HEK293 (cell line): ENCODE measurements at regions not wholly inside any gene's neighbourhood (a gene's known extent, or its start where the extent isn't known, plus 50 kb on each side); places are given as distances from the start of the nearest gene placed in this dataset.

ENCODE experiments used
- GLIS1 ChIP-seq: fragments of 450-650 bp; formaldehyde crosslinking; IDR thresholded peaks from 2 replicates; pipeline ENCODE4 v1.5.1; 2016; ENCODE audit warnings: missing biosample characterization, missing genetic modification characterization
- REST ChIP-seq: fragments of 450-650 bp; formaldehyde crosslinking; IDR thresholded peaks from 2 replicates; pipeline ENCODE4 v1.5.1; 2016; ENCODE audit warnings: missing biosample characterization, missing genetic modification characterization
- ZNF24 ChIP-seq: fragments of 450-650 bp; formaldehyde crosslinking; IDR thresholded peaks from 2 replicates; pipeline ENCODE4 v1.5.1; 2016; ENCODE audit warnings: missing biosample characterization, missing genetic modification characterization
- TF ChIP-seq, protein P1 (sequence below): fragments of 450-650 bp; formaldehyde crosslinking; IDR thresholded peaks from 2 replicates; pipeline ENCODE4 v1.5.1; 2016; ENCODE audit warnings: missing biosample characterization, missing genetic modification characterization
- TF ChIP-seq, protein P2 (sequence below): fragments of 450-650 bp; formaldehyde crosslinking; optimal IDR thresholded peaks from 2 replicates; pipeline ENCODE3; 2016; ENCODE audit warnings: missing biosample characterization, mild to moderate bottlenecking, missing genetic modification characterization

DNA sequence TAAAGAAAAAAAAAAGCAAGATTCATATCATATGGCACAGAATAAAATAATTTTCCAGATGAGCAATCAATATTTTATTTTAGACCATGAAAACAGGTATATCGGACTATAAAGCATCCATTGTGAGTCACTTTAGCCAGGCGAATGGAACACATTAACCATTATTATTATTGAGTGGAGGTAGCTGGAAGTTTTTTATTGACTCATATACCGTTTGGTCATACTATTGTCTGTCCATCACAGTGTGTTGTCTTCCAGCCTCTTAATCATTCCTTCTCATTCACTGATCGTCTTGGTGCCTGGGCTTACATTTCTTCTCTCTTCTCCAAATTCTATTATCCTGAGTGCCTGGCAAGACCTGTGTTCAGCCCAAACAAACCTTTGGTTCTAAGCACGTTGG lies 634.8 kb downstream of the MECOM start:
- TF ChIP-seq REST (tag by site-specific recombination): no peak
- TF ChIP-seq ZNF24 (tag by site-specific recombination): no peak
- TF ChIP-seq GLIS1 (tag by site-specific recombination): no peak
- TF ChIP-seq, protein P1, sequence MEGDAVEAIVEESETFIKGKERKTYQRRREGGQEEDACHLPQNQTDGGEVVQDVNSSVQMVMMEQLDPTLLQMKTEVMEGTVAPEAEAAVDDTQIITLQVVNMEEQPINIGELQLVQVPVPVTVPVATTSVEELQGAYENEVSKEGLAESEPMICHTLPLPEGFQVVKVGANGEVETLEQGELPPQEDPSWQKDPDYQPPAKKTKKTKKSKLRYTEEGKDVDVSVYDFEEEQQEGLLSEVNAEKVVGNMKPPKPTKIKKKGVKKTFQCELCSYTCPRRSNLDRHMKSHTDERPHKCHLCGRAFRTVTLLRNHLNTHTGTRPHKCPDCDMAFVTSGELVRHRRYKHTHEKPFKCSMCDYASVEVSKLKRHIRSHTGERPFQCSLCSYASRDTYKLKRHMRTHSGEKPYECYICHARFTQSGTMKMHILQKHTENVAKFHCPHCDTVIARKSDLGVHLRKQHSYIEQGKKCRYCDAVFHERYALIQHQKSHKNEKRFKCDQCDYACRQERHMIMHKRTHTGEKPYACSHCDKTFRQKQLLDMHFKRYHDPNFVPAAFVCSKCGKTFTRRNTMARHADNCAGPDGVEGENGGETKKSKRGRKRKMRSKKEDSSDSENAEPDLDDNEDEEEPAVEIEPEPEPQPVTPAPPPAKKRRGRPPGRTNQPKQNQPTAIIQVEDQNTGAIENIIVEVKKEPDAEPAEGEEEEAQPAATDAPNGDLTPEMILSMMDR (tag by site-specific recombination): no peak
- TF ChIP-seq, protein P2, sequence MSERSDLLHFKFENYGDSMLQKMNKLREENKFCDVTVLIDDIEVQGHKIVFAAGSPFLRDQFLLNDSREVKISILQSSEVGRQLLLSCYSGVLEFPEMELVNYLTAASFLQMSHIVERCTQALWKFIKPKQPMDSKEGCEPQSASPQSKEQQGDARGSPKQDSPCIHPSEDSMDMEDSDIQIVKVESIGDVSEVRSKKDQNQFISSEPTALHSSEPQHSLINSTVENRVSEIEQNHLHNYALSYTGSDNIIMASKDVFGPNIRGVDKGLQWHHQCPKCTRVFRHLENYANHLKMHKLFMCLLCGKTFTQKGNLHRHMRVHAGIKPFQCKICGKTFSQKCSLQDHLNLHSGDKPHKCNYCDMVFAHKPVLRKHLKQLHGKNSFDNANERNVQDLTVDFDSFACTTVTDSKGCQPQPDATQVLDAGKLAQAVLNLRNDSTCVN (tag by site-specific recombination): no peak
